A673 (cell line): ENCODE measurements at regions not wholly inside any gene's neighbourhood (a gene's known extent, or its start where the extent isn't known, plus 50 kb on each side); places are given as distances from the start of the nearest gene placed in this dataset.

Experiments
- BruUV-seq: library from RNA; stranded (reverse); fragments of 400-500 nt; replicated peaks from 2 replicates; lab custom pipeline; 2021; lab: Mats Ljungman, UMichigan
- CTCF ChIA-PET: fragments of 300-600 bp; sonication (Branson Sonifier 250); formaldehyde crosslinking; loops from one replicate; lab custom pipeline; 2022; ENCODE audit warnings: antibody characterized with exemption; lab: Charles Lee
- POLR2A ChIA-PET: fragments of 300-600 bp; sonication (Branson Sonifier 250); formaldehyde crosslinking; loops from one replicate; lab custom pipeline; 2022; ENCODE audit warnings: antibody characterized with exemption; ENCODE audit not compliant: low non-redundant PET; lab: Charles Lee
- DNase-seq: peaks from one replicate; pipeline ENCODE4 v3.0.0-alpha.2; 2015; ENCODE audit warnings: low spot score
- H3K27ac ChIP-seq: fragments of 200-600 bp; sonication (generic); 2 replicates; pipeline ENCODE4 v1.5.1; 2016; ENCODE audit warnings: mixed run types, low read depth, mild to moderate bottlenecking, mixed read lengths, antibody characterized with exemption, low read length; ENCODE audit not compliant: poor library complexity, severe bottlenecking
- H3K27me3 ChIP-seq: fragments of 200-600 bp; sonication (generic); replicated peaks from 2 replicates; pipeline ENCODE4 v1.6.1; 2017; ENCODE audit warnings: mixed run types, low read depth, mild to moderate bottlenecking, mixed read lengths, antibody characterized with exemption, low read length; ENCODE audit not compliant: insufficient read depth, poor library complexity
- H3K36me3 ChIP-seq: fragments of 200-600 bp; sonication (generic); 2 replicates; pipeline ENCODE4 v1.6.1; 2016; ENCODE audit warnings: mixed run types, mild to moderate bottlenecking, mixed read lengths, antibody characterized with exemption, low read length; ENCODE audit not compliant: insufficient read depth, poor library complexity, severe bottlenecking
- H3K4me1 ChIP-seq: fragments of 200-600 bp; sonication (generic); 2 replicates; pipeline ENCODE4 v1.6.1; 2017; ENCODE audit warnings: mixed run types, mild to moderate bottlenecking, mixed read lengths, antibody characterized with exemption, low read length; ENCODE audit not compliant: insufficient read depth, poor library complexity, severe bottlenecking
- H3K4me3 ChIP-seq: fragments of 200-600 bp; sonication (generic); 2 replicates; pipeline ENCODE4 v1.5.1; 2016; ENCODE audit warnings: low read depth, mixed run types, mild to moderate bottlenecking, mixed read lengths, low read length; ENCODE audit not compliant: poor library complexity, severe bottlenecking
- H3K9me3 ChIP-seq: fragments of 200-600 bp; sonication (generic); 2 replicates; pipeline ENCODE4 v1.6.1; 2016; ENCODE audit warnings: mixed run types, low read depth, mild to moderate bottlenecking, mixed read lengths, antibody characterized with exemption, low read length; ENCODE audit not compliant: poor library complexity, severe bottlenecking
- EZH2 ChIP-seq: fragments of 200-600 bp; sonication (generic); IDR thresholded peaks from 2 replicates; pipeline ENCODE4 v1.6.1; 2017; ENCODE audit warnings: borderline replicate concordance, low read depth, mild to moderate bottlenecking, mixed read lengths, antibody characterized with exemption, low read length; ENCODE audit not compliant: poor library complexity, severe bottlenecking
- intact Hi-C: fragments of 100-400 bp; cut with micrococcal nuclease; formaldehyde crosslinking; loops from one replicate; pipeline ENCODE4 v1.10.0; 2022; ENCODE audit not compliant: unreplicated experiment

DNA sequence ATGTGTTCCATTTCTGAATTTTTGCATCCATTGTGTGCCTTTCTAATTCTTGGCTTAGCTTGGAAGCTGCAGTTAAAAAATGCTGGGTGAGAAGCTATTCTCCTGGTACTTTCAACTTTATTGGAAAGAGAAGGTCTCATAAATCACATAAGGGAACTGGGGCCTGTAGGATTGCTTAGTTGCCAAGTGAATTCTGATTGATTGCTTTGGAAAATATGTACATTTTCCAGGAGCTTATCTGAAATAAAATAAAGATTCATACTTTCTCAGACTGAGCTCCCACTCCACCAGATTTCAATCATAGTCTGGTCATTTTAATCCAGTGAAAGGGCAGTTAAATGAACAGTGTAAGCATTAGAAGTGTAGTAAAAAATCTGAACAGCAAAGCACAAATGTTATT is 50.0 kb upstream of the PRICKLE1 start:
- no peak for TF ChIP-seq EZH2
- ChIA-PET POLR2A (no interaction called here), CTCF (no interaction called here)
- no peak for DNase-seq
- intact Hi-C loops = no loop called here
- H3K27ac ChIP-seq = no peak overlapping the region
- BruUV-seq = no TSS peak
- H3K4me1 ChIP-seq = no peaks in the 10 kb centered on the region
- H3K9me3 ChIP-seq = no peaks in the 10 kb centered on the region
- no peaks in the 10 kb centered on the region for H3K27me3 ChIP-seq
- H3K4me3 ChIP-seq = no peak overlapping the region
- H3K36me3 ChIP-seq = no peaks in the 10 kb centered on the region
